D341Med (cell line): ENCODE measurements at regions not wholly inside any gene's neighbourhood (a gene's known extent, or its start where the extent isn't known, plus 50 kb on each side); places are given as distances from the start of the nearest gene placed in this dataset.
"Not testable (repeated sequence)": the region's sequence is repeated elsewhere in the genome, so short reads cannot be mapped to it uniquely, and the experiment has no call there.

Source experiments
- DNase-seq: peaks from one replicate; pipeline ENCODE4 v3.0.0; 2012; ENCODE audit warnings: low spot score

DNA sequence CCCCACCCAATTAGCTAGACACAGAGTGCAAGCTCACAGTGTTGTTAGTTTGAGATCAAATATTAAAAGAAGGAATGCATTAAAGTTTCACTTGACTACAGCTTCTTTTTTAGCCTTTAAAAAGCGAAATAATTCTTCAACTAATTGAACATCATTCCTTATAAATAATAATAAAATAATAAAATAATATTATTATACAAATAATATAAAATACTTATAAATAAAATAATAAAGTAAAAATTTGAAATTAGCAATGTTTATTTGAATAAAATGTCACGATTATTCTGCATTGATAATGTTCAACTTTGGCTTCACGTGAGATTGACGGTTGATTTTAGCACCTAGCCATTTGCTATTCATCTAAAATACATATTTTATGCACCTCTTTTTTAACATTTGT lies 819.3 kb downstream of the FRK start:
- DNase-seq: no peak

DNA sequence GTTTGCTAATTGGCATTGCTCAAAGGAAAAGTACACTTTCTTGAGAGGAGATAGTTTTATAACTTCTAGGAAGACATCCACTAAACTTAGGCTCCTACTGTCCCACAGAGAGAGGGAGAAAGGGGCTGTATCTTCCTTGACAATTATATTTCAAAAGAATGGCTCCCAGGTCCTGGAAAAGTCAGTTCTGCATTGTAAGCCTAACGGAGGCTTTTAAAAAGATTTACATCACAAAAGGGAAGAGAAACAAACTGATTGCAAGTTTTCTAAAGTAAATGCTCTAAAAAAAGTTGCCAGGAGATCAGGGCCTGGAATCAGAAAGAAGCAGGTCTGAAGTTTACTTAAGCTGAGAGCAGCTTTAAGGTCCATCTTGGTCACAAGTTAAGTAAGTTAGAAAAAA lies 839.5 kb downstream of the FRK start:
- no peak for DNase-seq

DNA sequence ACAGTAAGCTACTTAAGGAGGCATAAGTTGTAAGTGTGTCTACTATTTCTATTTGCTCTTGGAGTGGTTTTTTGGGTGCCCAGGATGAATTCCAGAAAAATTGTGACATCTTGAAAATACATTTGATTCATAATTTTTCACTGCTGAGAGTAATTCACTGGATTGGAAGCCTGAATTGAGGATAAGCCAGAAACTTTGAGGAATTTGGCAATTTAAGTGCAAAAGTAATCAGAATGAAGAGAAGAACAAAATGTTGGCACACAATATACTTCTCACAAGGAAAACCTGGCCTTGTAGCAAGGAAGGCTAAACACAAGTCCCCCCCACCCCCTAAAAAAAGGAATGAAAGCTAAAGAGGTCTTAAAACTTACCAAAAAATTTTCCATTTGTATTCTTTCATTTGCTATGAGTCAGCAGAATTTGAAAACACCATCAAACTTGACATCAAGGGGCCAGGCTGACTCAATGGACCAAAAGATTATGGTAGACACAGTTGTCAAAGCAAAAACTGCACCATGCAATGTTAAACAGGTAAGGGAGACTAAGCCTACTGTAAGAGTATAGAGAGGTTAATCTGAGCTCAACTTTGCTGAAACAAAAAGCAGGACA lies 840.0 kb downstream of the FRK start:
- no peak for DNase-seq

DNA sequence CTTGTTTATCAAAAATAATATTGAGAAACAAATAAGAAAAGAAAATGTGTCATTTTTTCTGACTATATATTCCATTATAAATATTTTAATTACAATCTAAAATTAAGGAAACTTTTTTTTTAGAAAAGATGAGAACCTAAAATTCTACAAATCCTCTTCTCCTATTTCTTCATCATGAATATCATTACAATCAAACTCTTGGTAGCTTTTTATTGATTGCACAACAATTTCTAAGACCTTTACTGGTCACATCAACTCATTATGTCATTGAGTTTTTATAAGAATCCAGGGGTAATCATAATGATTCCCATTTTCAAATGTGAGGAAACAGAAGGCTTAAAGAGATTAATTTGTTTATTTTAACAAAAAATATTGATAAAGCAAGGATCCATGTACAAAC lies 841.0 kb downstream of the FRK start:
- DNase-seq: no peak

DNA sequence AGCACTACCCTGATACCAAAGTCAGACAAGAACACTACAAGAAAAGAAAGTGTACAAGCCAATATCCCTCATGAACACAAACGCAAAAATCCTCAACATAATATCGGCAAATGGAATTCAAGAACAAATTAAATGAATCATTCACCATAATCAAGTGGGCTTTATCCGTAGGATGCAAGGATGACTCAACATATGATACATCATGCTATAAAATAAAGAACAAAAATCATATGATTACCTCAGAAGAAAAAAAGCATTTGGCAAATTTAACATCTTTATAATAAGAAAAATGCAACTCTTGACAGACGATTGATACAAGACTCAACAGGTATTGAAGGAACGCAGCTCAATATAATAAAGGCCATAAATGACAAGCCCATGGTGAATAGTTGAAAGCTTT lies 843.9 kb downstream of the FRK start:
- no peak for DNase-seq

DNA sequence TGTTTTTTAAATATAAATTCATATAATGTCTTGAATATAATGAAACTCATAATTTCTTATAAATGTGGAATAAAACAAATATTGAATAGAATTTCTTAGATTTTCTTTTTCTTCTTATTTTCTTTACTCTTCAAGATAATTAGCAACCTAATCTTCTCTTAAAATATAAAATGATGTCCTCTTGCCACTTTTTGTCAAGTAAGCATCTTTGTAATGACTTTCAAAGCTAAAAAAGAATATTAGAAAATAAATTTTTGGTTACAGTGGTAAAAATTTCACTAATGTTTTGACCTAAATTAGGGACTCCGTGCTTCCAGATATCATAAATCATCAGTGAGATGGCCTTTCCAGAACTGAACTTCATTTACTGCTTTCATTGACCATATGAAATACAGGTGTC lies 846.4 kb downstream of the FRK start:
- DNase-seq: no peak

DNA sequence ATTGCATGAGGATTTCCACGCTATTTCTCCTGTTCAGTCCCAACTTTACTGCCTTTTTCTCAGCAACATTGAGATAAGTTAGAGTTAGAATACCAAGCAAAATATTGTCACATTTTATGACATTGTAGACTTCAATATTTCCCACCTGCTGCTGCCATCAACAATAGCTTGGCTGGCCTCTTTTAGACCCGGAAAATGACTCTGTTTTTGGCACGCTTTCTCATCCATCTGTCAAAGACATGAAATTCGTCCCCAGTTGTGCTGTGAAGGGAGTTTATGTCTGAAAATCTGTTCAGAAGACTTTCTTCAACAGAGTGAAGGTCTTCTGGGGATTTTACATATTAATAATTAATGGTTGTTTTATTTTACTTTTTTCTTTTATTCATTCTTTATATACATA lies 857.3 kb downstream of the FRK start:
- DNase-seq: no peak

DNA sequence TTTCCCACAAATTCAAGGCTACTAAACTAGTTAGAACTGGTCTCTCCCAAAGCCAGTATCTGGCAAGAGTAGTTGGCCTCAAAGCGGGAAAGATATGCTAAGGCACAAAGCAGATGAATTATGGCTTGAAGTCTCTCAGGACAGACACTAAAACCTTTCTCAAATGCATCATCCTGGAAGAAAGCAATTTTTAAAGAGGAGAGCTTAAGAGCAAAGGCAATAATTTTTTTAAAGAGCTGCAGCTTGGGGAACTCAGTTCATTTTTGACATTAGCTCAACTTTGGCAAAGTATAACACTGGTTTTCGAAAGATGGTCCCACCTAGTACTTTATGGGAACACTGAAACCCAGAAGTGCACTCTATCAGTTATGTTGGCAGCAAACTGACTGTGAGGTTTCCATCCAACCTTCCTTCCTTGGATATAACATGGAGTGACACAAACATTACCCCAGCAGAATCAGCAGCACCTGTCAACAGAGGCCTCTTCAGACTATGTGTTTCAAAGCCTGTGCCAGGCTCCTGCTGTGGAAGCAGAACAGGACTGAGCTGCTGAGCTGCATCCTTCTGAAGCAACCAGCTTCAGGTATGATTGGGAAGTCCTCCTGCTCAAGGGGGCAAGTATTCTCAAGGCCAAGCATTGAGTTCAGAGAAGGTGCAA lies 852.3 kb upstream of the HS3ST5 start:
- DNase-seq: no peak

DNA sequence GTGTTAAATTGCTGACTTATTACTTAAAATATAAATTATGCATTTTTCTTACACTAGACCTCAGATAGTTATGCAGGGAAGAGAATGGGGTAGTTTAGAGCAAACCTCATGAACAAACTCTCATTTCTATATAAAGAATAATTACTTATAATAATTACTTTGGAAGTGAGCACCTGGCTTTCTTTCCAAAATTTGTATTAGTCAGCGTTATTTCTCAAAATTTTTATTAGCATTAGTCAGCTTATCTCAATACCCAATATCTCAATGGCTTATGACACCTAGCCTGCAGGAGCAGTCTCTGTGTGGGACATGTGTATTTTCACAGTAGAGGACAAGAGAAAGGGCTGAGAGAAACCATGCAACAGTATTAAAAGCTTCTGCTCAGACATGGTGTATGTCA lies 849.2 kb upstream of the HS3ST5 start:
- no peak for DNase-seq

DNA sequence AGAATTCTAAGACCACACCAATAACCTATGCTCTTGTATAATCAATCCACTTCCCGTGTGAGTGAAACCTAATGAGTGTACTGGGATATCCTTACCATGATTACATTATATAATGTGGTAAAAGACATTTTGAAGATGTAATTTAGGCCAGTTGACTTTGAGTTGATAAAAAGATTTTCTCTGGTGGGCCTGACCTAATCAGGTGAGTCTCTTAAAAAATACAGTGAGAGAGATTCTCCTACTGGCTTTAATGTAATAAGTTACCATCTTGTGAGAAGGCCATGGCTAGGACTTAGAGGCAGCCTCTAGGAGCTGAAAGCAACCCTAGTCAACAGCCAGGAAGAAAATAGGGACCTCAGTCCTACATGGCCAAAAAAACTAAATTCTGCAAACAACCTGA lies 847.7 kb upstream of the HS3ST5 start:
- no peak for DNase-seq

DNA sequence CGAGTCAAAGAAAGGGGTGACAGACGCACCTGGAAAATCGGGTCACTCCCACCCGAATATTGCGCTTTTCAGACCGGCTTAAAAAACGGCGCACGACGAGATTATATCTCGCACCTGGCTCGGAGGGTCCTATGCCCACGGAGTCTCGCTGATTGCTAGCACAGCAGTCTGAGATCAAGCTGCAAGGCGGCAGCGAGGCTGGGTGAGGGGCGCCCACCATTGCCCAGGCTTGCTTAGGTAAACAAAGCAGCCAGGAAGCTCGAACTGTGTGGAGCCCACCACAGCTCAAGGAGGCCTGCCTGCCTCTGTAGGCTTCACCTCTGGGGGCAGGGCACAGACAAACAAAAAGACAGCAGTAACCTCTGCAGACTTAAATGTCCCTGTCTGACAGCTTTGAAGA lies 832.6 kb upstream of the HS3ST5 start:
- DNase-seq: not testable (repeated sequence)

DNA sequence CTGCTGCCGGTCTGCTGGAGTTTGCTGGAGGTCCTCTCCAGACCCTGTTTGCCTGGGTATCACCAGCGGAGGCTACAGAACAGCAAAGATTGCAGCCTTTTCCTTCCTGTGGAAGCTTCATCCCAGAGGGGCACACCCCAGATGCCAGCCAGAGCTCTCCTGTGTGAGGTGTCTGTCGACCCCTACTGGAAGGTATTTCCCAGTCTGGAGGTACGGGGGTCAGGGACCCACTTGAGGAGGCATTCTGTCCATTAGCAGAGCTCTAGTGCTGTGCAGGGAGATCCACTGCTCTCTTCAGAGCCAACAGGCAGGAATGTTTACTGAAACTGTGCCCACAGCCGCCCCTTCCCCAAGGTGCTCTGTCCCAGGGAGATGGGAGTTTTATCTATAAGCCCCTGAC lies 823.1 kb upstream of the HS3ST5 start:
- DNase-seq: not testable (repeated sequence)

DNA sequence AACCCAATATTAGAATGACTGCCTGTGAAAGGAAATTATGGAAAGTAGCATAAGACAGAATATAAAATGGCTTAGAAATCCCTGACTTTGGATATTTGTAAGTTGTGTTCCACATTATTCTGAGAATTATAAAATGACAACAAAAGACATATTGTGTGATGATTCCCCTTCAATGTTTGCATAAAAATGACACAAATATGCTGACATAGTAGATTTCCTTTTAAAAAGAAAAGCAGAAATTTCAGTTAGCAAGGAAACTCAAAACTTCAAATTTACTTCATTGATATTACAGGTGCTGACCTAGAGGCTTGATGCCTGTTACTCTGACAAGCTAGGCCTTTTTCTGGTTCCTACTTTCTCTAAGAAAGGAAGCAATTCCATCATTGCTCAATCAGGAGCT lies 816.9 kb upstream of the HS3ST5 start:
- no peak for DNase-seq

DNA sequence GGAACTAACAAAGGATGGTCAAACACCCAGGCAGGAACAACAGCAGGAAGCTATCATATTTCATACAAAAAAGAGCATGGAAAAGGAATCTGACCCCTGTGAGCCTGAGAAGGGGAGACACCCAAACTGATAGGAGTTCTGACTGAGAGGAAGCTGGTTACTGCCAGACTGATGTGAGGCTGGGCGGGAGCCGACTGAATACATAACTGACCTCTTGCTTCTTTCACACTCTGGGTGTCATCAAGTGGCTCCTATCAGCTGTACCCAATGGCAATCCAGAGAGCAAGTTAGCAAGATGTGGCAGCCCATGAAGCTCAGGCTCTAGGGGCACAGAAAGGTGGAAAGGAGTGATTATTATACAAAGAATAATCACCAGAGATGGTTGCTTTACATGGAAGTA lies 795.1 kb upstream of the HS3ST5 start:
- DNase-seq: no peak

DNA sequence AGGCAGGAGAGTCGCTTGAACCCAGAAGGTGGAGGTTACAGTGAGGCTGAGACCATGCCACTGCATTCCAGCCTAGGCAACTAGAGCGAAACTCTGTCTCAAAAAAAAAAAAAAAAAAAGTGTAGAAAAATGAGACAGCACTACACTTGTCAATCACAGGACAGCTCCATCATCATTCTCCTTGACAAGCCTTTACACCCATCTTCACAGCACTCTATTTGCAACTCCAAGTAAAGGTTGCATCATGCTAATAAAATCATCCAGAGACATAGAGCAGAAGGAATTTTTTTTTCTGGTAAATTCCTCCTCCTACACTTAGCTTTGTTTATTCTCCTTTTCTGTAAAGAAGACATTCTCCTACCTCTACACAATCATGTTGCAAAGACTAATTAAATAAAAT lies 791.0 kb upstream of the HS3ST5 start:
- DNase-seq: no peak

DNA sequence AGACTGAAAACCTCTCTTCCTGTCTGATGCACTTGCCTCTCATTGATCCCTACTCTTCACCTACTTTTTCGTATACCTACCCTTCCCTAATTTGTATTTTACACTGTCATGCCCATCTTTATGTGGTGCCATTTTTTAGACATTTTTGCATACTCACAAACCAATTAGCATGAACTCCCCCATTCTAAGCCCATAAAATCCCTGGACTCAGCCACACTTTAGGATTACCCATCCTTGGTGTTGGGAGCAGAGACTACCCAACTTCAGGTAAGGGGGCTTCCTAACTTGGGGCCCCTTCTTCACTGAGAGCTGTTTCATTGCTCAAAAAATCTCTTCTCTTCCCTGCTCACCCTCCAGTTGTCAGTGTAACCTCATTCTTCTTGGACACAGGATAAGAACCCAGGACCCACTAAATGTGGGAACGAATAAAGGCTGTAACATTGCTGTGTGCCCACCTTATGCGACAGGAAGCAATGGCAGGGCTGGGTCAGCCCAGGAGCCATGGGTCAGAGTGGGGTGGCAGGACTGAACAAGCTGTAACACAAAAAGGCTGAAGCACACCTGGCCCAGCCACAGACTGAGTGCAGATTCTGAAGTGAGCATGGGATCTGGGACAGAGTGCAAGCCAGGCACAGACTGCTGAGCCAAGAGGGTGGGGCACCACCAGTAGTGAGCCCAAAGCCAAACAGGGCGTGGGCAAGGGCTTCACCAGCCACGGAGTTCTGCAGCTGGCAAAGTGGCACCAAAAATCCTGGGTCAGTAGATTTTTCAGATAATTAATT lies 789.1 kb upstream of the HS3ST5 start:
- DNase-seq: no peak

DNA sequence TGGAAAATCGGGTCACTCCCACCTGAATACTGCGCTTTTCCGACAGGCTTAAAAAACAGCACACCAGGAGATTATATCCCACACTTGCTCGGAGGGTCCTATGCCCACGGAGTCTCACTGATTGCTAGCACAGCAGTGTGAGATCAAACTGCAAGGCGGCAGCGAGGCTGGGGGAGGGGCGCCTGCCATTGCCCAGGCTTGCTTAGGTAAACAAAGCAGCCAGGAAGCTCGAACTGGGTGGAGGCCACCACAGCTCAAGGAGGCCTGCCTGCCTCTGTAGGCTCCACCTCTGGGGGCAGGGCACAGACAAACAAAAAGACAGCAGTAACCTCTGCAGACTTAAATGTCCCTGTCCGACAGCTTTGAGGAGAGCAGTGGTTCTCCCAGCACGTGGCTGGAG lies 778.7 kb upstream of the HS3ST5 start:
- not testable (repeated sequence) for DNase-seq

DNA sequence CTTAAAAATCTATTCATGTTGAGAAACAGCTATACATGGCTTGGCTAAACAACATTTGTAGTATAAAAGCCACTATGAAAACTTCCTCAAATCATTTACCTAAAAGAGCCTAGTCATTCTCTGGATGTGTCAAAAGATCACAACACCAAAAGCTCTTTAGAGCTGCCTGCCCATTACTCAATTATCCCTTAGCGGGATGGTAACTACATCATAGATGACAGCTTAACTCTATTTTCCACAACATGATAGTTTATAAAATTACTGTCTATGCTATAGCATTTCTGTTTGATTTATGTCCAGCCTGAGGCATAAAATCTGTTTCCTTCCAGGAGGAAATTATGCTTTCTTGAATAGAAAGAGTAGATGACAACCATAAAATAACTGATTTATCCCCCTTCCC lies 777.6 kb upstream of the HS3ST5 start:
- DNase-seq: no peak

DNA sequence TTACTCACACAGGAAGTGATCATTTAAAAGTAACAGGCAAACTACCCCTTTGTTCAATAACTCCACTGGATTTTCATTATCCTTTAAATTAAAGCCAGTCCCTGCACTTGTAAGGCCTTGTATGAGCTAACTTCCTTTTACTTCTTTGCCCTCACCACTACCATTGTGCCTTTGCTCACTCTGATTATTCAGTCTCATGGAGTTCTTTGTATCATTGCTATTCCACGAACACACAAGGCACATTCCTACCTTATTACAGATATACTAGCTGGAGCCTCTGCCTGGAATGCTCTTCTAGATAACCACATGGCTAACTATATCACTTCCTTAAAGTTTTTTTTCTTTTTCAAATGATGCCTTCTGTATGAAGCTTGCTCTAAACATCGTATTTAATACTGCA lies 748.6 kb upstream of the HS3ST5 start:
- DNase-seq: no peak

DNA sequence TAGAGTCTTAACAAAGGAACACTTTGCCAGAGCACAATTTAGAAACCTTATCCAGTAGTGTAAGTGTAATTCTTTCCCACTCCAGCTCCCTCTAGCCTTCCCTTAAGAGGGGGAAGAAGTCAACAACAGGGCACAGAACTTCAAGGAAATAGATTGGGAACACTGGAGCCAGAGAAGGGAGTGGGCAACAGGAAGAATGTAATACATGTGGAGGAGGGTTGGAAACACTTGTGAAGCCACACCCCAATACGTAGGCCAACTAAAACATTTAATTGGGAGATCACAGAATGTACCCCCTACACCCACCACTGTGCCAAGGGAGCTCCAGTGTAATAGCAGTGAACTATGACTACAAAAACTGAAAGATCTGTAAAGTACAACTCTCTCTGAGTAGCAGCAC lies 735.7 kb upstream of the HS3ST5 start:
- no peak for DNase-seq

DNA sequence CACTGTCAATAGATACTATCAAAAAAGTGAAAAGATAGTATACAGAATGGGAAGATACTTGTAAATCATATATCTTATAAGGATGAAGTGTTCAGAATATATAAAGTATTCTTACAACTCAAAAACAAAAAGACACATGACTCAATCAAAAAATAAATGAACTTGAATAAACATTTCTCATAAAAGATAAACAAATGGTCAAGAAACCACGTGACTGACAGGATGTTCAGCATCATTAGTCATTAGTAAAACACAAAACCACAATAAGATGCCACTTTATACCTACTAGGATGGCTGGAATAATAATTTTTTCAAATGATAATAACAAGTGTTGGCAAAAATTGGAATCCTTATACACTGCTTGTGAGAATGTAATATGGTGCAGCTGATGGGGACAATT lies 729.1 kb upstream of the HS3ST5 start:
- DNase-seq: no peak

DNA sequence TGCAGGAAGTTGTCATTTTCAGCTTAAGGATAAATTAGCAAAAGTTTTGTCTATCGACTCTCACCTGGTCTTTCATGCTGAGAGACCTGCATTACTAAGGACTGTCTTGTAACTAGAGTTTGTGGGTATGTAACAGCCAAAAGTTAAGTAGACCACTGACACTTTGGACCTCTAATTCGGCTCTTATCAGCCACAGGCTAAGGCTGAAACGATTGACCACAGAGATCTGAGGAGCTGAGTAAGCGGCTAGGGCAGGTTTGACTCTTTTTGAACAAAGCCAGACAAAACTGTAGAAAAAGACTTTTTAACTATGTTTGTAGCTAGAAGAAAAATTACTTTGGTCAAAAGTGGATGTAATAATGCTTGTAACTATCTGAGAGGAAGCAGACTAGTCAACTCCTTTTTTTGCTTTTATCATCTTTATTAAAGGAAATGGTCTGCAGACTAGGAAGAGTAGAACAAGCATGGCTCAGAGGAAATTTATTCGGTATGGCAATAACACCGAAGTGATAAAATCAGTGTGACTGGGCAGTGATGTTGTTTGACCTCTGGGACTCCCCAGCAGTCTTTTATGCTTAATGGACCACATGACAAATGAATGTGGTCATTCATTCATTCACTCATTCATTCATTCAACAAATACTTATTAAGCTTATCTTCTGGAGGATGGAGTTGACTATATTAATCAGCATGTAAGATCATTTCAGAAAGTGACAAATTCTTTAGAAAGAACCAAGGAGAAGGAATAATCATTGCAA lies 725.0 kb upstream of the HS3ST5 start:
- DNase-seq: no peak

DNA sequence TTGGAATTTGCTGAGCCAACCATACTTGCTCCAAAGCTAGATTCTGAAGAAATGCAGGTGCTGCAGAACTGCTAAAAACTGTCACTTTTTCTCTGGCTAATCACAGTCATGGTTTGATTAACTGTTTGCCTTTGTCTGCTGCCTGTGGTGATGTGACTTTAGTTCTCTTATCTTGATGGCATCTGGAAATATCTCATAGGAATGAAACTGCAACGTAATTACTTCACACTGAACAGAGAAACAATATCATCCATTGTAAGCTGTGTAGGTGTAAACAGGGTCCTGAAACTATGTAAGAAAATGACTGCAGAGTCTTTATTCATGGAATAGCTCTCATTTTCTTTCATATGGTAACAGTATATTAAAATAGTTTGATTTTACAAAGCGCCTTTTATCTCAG lies 721.9 kb upstream of the HS3ST5 start:
- DNase-seq: no peak
